Stimulated activated CD8-positive, alpha-beta memory T cell treated with anti-CD3 and anti-CD28 coated beads, Interleukin-7, amount 100 ng/mL, for 24 hours (primary cell): ENCODE measurements at regions not wholly inside any gene's neighbourhood (a gene's known extent, or its start where the extent isn't known, plus 50 kb on each side); places are given as distances from the start of the nearest gene placed in this dataset.
"Not testable (repeated sequence)": the region's sequence is repeated elsewhere in the genome, so short reads cannot be mapped to it uniquely, and the experiment has no call there.

Experiments
- DNase-seq: peaks from one replicate; pipeline ENCODE4 v3.0.0-alpha.2; 2020; ENCODE audit warnings: low read depth

DNA sequence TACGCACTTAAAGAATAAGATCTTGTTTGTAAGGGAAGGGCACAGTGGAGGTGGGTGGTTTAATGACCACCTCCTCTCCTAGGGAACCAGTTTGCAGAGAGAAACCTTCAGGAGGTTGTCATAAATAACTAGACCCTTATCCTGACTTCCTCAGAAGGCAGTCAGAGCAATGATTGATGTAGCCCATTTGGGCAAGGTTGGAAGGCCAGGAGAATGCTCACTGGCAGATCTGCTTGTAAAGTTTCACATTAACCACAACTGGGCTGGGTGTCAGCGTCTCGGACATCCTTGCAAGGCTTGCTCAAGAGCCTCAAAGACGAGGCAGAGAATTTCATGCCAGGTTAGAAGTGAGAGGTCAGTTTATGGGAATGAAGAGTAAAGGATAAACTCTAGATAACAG, 87.6 kb upstream of the TRABD2B start:
- DNase-seq = no peak

GRCh38 chr1:48082271-48082962, 85.2 kb upstream of the TRABD2B start:
- no peak for DNase-seq

DNA sequence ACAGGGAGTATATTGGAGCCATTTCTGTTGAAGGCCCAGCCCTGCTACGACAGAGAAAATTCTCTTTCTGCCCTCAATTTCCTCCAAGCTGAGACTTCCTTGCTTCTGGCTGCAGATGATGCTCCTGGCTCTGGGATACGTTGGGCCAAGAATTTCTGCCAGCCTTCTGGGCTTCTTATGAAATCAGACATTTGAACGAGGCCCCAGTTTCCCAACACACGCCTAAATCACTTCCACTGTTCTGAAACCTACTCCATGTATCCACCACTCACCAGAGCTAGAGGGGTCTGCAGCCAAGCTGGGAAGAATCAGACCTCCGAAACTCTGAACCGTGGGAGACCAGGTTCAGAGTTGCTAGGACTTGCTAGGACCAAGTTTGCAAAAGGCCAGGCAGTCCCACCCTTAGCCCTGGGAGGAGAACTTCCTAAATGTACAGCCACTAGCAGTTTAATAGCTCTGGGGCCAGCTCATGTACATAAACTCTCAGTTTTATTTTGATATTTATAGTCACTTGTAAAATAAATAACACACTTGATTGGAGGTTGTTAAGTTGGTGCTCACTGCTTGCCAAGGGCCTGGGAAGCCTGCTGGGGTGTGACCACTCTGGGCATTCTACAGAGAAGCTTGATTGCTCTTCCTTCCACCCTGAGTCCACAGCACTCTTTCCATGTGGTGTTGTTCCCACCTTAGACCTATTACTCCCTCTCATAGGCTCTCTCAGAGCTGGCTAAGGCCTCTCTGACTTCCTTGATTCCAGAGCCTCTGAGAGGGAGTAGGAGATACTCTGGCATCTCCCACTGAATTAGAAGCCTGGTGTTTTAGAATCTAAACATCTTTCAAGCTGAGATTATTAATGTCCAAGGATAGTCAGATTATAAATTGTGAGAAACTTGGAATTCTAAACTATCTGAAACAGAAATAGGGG, 83.4 kb upstream of the TRABD2B start:
- no peak for DNase-seq

DNA sequence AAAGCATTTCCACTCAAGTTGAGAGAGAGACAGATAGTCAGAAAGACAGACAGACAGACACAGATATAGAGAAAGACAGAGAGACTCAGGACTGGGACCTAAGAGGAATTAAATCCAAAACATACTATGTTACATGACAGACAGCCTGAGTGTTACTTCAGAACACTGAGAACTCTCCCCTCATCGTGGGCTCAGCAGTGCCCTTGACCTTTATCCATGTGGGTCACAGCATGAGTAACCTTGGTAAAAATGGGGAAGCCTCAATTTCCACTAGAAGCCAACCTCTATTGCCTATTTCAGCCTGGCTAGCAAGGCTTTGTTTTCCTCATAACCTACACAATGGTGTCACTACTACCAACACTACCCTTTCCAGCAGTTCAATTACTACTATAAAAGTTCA, 81.9 kb upstream of the TRABD2B start:
- DNase-seq = no peak

- no peak for DNase-seq
Observed at GRCh38 chr1:48077795-48078222, 80.6 kb upstream of the TRABD2B start.

- DNase-seq = no peak
Observed at GRCh38 chr1:48076017-48076416, 78.8 kb upstream of the TRABD2B start.

DNA sequence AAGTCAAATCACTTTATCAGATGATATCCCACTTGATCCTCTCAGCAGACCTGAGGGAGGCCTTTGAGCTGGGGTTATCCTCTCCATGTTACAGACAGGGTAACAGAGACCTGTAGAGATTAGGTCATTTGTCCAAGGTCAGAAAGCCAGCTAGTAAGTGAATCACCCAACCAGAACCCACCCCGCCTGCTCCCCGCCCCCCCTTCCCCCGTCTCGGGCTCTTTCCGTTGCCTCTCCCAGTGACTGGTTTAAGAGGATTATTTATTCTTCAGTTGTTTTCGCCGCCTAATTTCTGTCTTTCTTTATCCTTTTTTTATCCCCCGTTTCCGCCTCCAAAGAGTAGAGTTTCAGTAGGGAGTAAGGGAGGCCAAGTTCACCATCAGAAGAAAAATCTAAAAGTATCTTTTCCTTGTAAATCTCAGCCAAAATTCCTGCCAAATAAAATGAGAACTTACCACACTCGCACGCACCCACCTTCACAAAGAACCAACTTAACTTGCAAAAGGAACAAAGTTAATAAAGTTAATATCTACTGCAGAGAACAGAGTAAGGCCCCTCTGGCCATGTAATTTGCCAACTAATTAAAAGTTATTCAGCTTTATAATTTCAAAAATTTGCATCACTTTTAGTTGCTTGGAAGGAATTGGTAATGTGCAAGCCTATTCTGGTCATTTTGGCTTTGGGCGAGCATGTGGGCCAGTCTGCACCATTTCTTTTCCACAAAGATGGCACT, 76.8 kb upstream of the TRABD2B start:
- no peak for DNase-seq

DNA sequence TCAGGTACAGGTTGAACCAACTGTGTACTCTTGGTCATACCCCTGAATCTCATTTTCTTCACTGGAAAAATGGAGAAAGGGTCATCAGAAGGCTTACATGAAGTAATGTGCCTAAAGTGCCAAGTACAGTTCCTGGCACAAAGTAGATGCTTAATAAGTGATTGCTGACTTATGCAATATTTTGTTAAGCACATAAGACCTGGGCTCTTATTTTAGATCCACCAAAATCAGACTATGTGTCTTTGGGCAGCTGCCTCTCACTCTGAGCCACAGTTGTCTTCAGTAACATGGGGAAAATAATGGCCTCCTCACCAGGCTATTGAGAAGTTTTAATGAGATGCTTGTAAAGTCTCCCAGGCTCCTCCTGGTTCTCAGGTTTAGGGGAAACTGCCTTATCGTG, 74.3 kb upstream of the TRABD2B start:
- no peak for DNase-seq

GRCh38 chr1:48070396-48070750, 73.2 kb upstream of the TRABD2B start:
- no peak for DNase-seq

DNA sequence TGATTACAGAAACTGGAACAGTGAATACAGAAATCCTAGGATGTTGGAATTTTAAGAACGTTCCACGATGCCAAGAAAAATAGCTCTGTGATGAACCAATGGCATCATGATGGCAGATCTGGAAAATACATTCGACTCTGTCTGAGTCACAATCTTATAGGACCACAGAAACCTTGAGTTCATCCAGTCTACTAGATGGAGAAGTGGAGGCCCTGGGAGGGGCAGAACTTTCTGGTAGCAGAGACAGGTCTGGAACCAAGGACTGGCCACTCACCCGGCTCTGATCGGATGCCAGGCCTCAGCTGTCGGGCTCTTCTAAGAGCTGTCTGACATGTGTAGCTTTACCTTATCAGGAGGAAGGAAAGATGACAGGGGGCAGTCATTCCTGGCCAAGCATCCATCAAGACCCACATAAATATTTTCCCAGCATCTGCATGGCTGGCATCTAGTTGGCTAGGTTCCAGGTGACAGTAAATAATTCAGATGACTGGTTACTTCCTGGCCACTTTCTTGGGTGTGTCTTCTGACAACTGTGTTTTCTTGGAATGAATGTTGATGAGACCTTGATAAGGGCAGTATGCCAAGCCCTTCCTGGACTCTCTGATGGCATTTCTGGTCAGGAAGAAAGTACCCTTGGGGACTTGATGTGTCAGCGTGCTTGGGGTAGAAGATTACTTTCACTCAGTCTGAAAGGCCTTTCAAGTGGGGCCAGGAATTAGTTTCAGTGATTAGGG, 72.6 kb upstream of the TRABD2B start:
- DNase-seq = no peak

DNA sequence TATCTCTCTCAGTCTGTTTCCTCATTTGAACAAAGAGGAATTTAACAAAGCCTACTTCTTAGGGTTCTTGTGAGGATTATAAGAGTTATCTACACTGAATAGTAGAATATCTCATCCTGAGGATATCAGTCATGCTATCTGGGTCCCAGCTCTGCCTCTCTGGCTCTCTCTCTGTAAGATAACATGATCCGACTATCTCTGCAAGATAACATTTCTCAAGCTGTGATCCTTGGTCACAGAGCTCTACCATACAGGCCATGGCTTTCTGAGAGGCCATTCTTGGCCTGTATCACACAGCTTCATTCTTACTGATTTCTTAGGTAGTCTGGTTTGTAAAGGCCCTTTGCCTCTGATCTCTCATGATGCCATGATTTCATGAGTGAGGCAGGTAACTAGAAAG, 71.0 kb upstream of the TRABD2B start:
- no peak for DNase-seq

DNA sequence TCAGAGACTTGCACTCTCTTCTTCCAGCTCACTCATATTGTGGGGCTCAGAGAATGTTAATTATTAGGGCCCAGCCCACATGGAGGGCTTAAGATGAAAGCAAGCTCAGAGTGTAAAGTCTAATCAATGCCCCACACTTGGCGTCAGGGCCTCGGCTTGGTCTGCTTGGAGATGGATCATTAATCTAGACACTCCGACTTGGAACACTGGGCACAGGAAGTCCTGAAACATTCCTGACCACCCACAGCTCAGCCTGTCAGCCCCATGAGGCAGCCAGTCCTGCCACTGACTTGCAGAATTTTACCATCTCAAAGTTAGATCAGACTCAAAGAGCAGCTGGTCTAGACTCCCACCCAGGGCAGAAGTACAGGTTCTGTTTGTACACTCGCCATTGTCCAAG, 69.8 kb upstream of the TRABD2B start:
- no peak for DNase-seq

- DNase-seq = not testable (repeated sequence)
Observed at GRCh38 chr1:48064693-48065092, 67.5 kb upstream of the TRABD2B start.

GRCh38 chr1:48062353-48062752, 65.2 kb upstream of the TRABD2B start:
- DNase-seq = no peak

DNA sequence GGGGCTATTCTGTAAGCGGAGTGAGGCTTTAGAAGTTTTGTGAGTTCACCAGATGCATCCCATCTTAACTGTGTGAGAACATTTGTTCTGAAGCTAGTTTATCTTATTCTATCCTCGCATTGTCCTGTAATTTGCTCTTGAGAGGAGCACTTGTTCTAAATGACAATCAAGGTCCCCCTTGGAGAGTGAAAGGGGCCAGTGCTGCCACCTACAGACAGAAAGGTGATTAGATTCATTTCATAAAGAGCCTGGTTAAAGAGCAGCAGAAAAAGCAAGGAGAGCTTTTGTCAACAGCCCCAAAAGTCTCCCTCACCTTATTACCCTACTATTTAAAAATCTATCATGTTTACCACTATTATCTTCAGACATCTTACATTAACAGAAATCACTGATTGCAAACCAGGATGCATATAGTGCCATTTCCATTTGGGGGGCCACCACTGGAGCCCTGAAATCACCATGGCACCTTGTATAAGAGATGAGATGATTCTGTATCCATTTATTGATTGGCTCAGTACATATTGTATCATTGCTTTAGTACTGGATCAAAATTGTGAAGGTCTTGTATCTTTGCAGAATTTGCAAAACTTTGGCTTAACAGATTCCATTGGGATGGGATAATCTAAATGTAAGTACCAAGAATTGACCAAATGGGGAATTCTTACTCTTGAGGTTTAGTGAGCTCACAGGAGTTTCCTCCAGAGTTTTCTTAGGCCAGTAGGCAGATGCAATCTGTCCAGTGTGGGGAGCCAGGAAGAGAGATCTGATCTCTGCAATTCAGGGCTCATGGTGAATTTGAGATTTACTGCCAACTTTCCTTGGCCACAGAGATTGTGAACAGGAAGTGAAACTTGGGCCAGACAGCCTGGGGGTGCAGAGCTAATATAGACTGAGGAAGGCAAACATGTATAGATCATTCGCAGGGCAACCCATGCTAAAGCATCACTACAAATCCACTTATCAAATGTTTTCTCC, 64.3 kb upstream of the TRABD2B start:
- DNase-seq = no peak

DNA sequence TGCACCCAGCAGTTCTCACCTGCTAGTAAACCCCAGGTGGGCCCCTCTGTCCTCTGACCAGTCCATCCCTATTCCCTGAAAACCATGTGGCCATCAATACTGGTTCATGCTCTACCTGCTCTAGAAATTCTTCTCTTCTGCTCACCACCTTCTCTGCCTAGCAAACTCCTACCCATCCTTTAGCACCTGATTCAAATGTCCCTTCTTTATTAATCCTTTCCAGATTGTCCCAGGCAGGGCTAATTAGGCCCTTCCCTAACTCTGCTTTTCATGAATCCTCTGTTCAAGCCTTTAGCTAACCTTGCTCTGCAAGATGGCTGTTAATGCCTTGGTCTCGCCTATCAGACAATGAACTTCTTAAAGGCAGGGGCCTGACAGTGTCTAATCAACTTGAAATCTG, 62.1 kb upstream of the TRABD2B start:
- DNase-seq = no peak

DNA sequence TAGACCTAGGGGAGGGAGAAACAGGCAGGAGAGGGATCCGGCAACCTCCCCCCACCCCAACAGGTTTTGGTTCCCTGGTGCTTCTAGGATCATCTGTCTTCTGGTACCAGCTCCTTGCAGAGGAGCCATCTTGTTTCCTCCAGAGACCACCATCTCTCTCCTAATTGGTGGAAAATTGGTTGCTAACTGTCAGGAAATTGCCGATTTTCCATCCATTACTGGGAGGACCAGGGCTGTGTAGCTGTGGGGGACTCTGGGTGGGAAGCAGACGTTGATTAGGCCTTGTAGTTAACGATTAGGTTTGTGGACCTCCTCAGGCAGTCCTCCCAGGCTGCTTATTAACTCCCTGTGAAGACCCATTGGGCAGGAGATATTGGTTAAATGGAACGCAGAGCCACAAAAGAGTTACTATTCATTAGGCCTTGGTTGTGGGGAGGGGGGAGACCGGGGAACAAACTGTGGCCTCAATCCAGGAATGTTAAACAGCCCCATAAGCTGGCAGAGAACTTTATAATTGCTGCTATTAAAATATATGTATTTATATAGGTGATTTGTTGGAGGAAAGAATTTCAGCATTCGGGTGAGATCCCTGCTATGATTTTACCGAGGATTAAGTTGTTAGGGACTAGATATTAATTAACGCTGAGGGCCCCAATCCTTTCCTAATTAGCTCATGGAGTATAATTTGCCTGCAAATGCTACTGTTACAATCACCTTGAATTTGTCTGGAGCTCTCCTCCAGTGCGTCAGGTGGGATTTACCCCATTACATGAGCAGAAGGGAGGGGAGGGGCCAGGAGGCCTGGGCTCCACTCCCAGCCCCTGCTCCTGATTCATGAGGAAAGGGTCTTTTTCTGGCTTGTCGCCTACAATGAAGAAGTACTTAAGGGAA, 61.2 kb upstream of the TRABD2B start:
- DNase-seq = no peak

GRCh38 chr1:48057249-48057648, 60.1 kb upstream of the TRABD2B start:
- no peak for DNase-seq

DNA sequence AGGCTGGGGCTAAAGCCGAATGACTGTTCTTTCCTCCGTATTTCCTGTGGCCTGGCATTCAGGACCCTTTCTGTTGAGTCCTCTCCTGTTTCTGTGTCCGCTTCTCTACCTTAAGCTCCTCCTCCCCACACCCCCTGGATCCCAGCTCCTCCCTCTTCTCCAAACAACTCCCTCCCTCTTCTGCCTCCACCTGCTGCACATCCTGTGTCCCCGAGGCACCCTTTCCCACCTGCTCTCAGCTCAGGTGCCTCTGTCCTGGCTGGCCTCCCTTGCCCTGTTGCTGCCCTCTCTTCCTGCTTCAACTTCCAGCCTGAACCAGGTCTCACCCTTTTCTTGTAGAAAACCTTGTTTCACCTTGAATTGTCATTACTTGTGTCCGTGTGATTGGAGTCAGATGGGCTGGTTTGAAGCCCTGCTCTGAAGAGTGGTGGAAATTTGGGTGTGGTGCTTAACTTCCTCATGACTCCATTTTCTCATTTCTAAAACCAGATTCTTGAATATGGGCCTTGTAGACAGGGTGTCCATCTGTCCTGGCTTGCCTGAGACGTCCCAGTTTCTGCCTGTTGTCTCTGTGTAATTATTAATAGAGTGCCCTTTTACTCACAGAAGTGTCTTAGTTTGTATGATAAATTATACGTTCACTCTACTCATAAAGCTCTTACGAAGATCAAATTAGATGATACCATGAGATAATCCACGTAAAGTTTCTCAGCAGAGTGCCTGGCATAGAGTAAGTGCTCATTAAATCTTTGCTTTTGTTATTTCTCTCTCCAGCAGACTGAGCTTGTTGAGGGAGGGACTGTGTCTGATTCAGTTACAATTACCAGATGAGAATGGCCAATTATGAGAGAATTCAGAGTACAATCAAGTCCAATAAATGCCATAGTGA, 58.9 kb upstream of the TRABD2B start:
- DNase-seq = no peak
